Motor neuron (in vitro differentiated cells): ENCODE measurements at regions not wholly inside any gene's neighbourhood (a gene's known extent, or its start where the extent isn't known, plus 50 kb on each side); places are given as distances from the start of the nearest gene placed in this dataset.

Experiments used
- ATAC-seq, 8 experiments: fragments of 200-7000 bp; cut with Tn5 transposase; replicated peaks in 6 of 8; 2 replicates each; pipeline ENCODE4 v1.8.0; 2021; ENCODE audit warnings: mild to moderate bottlenecking in 8 of 8, moderate library complexity in 8 of 8
- H3K27ac ChIP-seq, 2 donors: fragments of 250-450 bp; sonication (Bioruptor Pico); 2 replicates each; pipeline ENCODE4 v1.9.0; 2021; ENCODE audit warnings: antibody characterized with exemption in 2 of 2, mild to moderate bottlenecking in 2 of 2, moderate library complexity in 1 of 2
- H3K4me1 ChIP-seq, 2 donors: fragments of 250-450 bp; sonication (Bioruptor Pico); replicated peaks in 1 of 2; 2 replicates each; pipeline ENCODE4 v1.6.1; 2021; ENCODE audit warnings: antibody characterized with exemption in 2 of 2, mild to moderate bottlenecking in 2 of 2, moderate library complexity in 1 of 2
- H3K4me3 ChIP-seq, 5 donors: fragments of 250-450 bp; sonication (Bioruptor Pico); 2 replicates each; pipeline ENCODE4 v1.9.0; 2021; ENCODE audit warnings: antibody characterized with exemption in 5 of 5, mild to moderate bottlenecking in 5 of 5, moderate library complexity in 4 of 5
- WGBS, 10 experiments: fragments of 450-650 bp; shearing (Covaris generic); methylation state at CpG; one replicate each; pipeline ENCODE4 v1.0.0; 2022; 5-methylcytosine and 5-hydroxymethylcytosine counted together
- in situ Hi-C, 9 experiments: fragments of 400-800 bp; cut with MboI; loops; one replicate each; pipeline ENCODE4 v1.15.0; 2021; ENCODE audit warnings: low sequenced_read_pairs in 9 of 9, low pct_unique_long_range_greater_than_20kb in 2 of 9; ENCODE audit not compliant: unreplicated experiment in 9 of 9

GRCh38 chrX:40504801-40505605, 75.8 kb upstream of the ATP6AP2 start:
- 25 to 33% methylated on average over 1 to 2 of the region's 5 CpGs; no CpG with 5 or more reads in 8 of the 10 experiments for WGBS, 10 experiments
- in situ Hi-C loops = no loop called here

GRCh38 chrX:40503094-40503493, 77.7 kb upstream of the ATP6AP2 start:
- WGBS, 10 experiments = 69% methylated on average over 2 of the region's 3 CpGs; no CpG with 5 or more reads in 9 of the 10 experiments
- H3K4me3 ChIP-seq = no peak overlapping the region
- peaks cover 0 to 3% of the 10 kb centered on the region in 2 donors for H3K4me1 ChIP-seq
- ATAC-seq = no peak
- in situ Hi-C loops = no loop called here
- H3K27ac ChIP-seq = no peak overlapping the region

More at GRCh38 chrX:40504801-40505605, 75.8 kb upstream of the ATP6AP2 start:
- H3K27ac ChIP-seq = no peak overlapping the region
- ATAC-seq = peak in 3 of 8 experiments; percentile 48 to 91 (median 74)
- no peak overlapping the region for H3K4me3 ChIP-seq
- peaks cover 0 to 3% of the 10 kb centered on the region in 2 donors for H3K4me1 ChIP-seq

- no peak for ATAC-seq
- Histone ChIP-seq H3K27ac (no peak overlapping the region), H3K4me1 (peaks cover 0 to 3% of the 10 kb centered on the region in 2 donors), H3K4me3 (no peak overlapping the region)
- in situ Hi-C loops = no loop called here
Observed at GRCh38 chrX:40502688-40503087, 78.1 kb upstream of the ATP6AP2 start.

- in situ Hi-C loops = no loop called here
- Histone ChIP-seq H3K4me3 (no peak overlapping the region), H3K27ac (no peak overlapping the region), H3K4me1 (peaks cover 7 to 9% of the 10 kb centered on the region in 2 donors)
- WGBS, 10 experiments = 0 to 80% (median 50%) methylated on average over 1 to 8 of the region's 11 CpGs; no CpG with 5 or more reads in 5 of the 10 experiments
- peak in 5 of 8 experiments; percentile 66 to 97 (median 96) for ATAC-seq
Observed at GRCh38 chrX:40501164-40501855, 79.5 kb upstream of the ATP6AP2 start.

GRCh38 chrX:40496728-40497127, 84.0 kb upstream of the ATP6AP2 start:
- H3K4me3 ChIP-seq = no peak overlapping the region
- H3K27ac ChIP-seq = no peak overlapping the region
- WGBS, 10 experiments = 0 to 52% (median 50%) methylated on average over 1 to 4 of the region's 4 CpGs; no CpG with 5 or more reads in 5 of the 10 experiments
- ATAC-seq = peak in 6 of 8 experiments; percentile 33 to 83 (median 48)
- H3K4me1 ChIP-seq = peaks cover 7 to 9% of the 10 kb centered on the region in 2 donors
- in situ Hi-C loops = no loop called here

GRCh38 chrX:40495659-40496058, 85.1 kb upstream of the ATP6AP2 start:
- no CpG with 5 or more reads among the region's 1 CpG for WGBS, 10 experiments
- in situ Hi-C loops = no loop called here

GRCh38 chrX:40494005-40494404, 86.8 kb upstream of the ATP6AP2 start:
- Histone ChIP-seq H3K27ac (no peak overlapping the region), H3K4me1 (peaks cover 4 to 9% of the 10 kb centered on the region in 2 donors), H3K4me3 (no peak overlapping the region)
- in situ Hi-C loops = no loop called here
- ATAC-seq = peak in 2 of 8 experiments; percentile 50 to 53
- 0% methylated on average over 1 of the region's 2 CpGs; no CpG with 5 or more reads in 9 of the 10 experiments for WGBS, 10 experiments

More at GRCh38 chrX:40495659-40496058, 85.1 kb upstream of the ATP6AP2 start:
- H3K4me1 ChIP-seq = peaks cover 4 to 9% of the 10 kb centered on the region in 2 donors
- no peak overlapping the region for H3K27ac ChIP-seq
- no peak for ATAC-seq
- H3K4me3 ChIP-seq = no peak overlapping the region

- H3K27ac ChIP-seq = no peak overlapping the region
- H3K4me3 ChIP-seq = no peak overlapping the region
- H3K4me1 ChIP-seq = peaks cover 4 to 5% of the 10 kb centered on the region in 2 donors
- in situ Hi-C loops = no loop called here
- ATAC-seq = no peak
- WGBS, 10 experiments = 78 to 100% (median 87%) methylated on average over 1 to 4 of the region's 4 CpGs; no CpG with 5 or more reads in 4 of the 10 experiments
Observed at GRCh38 chrX:40488296-40488695, 92.5 kb upstream of the ATP6AP2 start.

GRCh38 chrX:40485973-40486372, 94.8 kb upstream of the ATP6AP2 start:
- no peak for ATAC-seq
- no peak overlapping the region for H3K27ac ChIP-seq
- no peak overlapping the region for H3K4me3 ChIP-seq
- 62% methylated on average over 1 of the region's 1 CpG; no CpG with 5 or more reads in 9 of the 10 experiments for WGBS, 10 experiments
- in situ Hi-C loops = no loop called here
- H3K4me1 ChIP-seq = peaks cover 4 to 5% of the 10 kb centered on the region in 2 donors

GRCh38 chrX:40485102-40485826, 95.5 kb upstream of the ATP6AP2 start:
- no peak overlapping the region for H3K27ac ChIP-seq
- peak in 1 of 8 experiments; percentile 58 for ATAC-seq
- peaks cover 4 to 5% of the 10 kb centered on the region in 2 donors for H3K4me1 ChIP-seq
- 25 to 83% (median 64%) methylated on average over 1 to 6 of the region's 6 CpGs; no CpG with 5 or more reads in 5 of the 10 experiments for WGBS, 10 experiments
- H3K4me3 ChIP-seq = no peak overlapping the region
- in situ Hi-C loops = no loop called here

GRCh38 chrX:40484408-40485091, 96.2 kb upstream of the ATP6AP2 start:
- peak in 5 of 8 experiments; percentile 50 to 73 (median 68) for ATAC-seq
- WGBS, 10 experiments = 0 to 100% (median 29%) methylated on average over 1 to 5 of the region's 8 CpGs; no CpG with 5 or more reads in 6 of the 10 experiments
- in situ Hi-C loops = no loop called here
- Histone ChIP-seq H3K4me1 (peaks cover 4 to 5% of the 10 kb centered on the region in 2 donors), H3K4me3 (no peak overlapping the region), H3K27ac (no peak overlapping the region)

- WGBS, 10 experiments = 20 to 50% methylated on average over 1 of the region's 2 CpGs; no CpG with 5 or more reads in 8 of the 10 experiments
- Histone ChIP-seq H3K4me1 (peaks cover 4 to 5% of the 10 kb centered on the region in 2 donors), H3K4me3 (no peak overlapping the region), H3K27ac (no peak overlapping the region)
- in situ Hi-C loops = no loop called here
- ATAC-seq = no peak
Observed at GRCh38 chrX:40483502-40483901, 97.3 kb upstream of the ATP6AP2 start.
